BLaER1 (cell line): ENCODE measurements at regions not wholly inside any gene's neighbourhood (a gene's known extent, or its start where the extent isn't known, plus 50 kb on each side); places are given as distances from the start of the nearest gene placed in this dataset.

Experiments
- H3K27ac ChIP-seq: shearing (Covaris generic); formaldehyde crosslinking; 2 replicates; pipeline ENCODE4 v1.8.1; 2022
- H3K27me3 ChIP-seq: shearing (Covaris generic); formaldehyde crosslinking; 2 replicates; pipeline ENCODE4 v1.8.1; 2022
- H3K36me3 ChIP-seq: shearing (Covaris generic); formaldehyde crosslinking; 2 replicates; pipeline ENCODE4 v1.8.1; 2022
- H3K4me1 ChIP-seq: shearing (Covaris generic); formaldehyde crosslinking; 2 replicates; pipeline ENCODE4 v1.8.1; 2022
- H3K4me2 ChIP-seq: shearing (Covaris generic); formaldehyde crosslinking; 2 replicates; pipeline ENCODE4 v1.8.1; 2022
- H3K4me3 ChIP-seq: shearing (Covaris generic); formaldehyde crosslinking; 2 replicates; pipeline ENCODE4 v1.8.1; 2022
- H3K9ac ChIP-seq: shearing (Covaris generic); formaldehyde crosslinking; 2 replicates; pipeline ENCODE4 v1.8.1; 2022
- H3K9me3 ChIP-seq: shearing (Covaris generic); formaldehyde crosslinking; 2 replicates; pipeline ENCODE4 v1.8.1; 2022
- H4K20me1 ChIP-seq: shearing (Covaris generic); formaldehyde crosslinking; 2 replicates; pipeline ENCODE4 v1.8.1; 2022
- Cebpa-rat ChIP-seq: shearing (Covaris generic); IDR thresholded peaks from 2 replicates; pipeline ENCODE4 v1.8.1; 2022

GRCh38 chr4:7141151-7141834 lies 51.0 kb upstream of the SORCS2 start:
- Histone ChIP-seq H3K4me1 (no peaks in the 10 kb centered on the region), H3K9ac (no peak overlapping the region), H3K27me3 (no peaks in the 10 kb centered on the region), H3K4me3 (no peak overlapping the region), H3K27ac (no peak overlapping the region), H3K9me3 (no peaks in the 10 kb centered on the region), H3K36me3 (no peaks in the 10 kb centered on the region), H3K4me2 (no peak overlapping the region), H4K20me1 (no peaks in the 10 kb centered on the region)
- no peak for TF ChIP-seq Cebpa-rat

- Histone ChIP-seq H3K9me3 (no peaks in the 10 kb centered on the region), H3K27ac (no peak overlapping the region), H3K4me1 (peaks cover 3% of the 10 kb centered on the region), H4K20me1 (no peaks in the 10 kb centered on the region), H3K27me3 (no peaks in the 10 kb centered on the region), H3K9ac (no peak overlapping the region), H3K4me3 (no peak overlapping the region), H3K4me2 (no peak overlapping the region), H3K36me3 (no peaks in the 10 kb centered on the region)
- no peak for TF ChIP-seq Cebpa-rat
Measured at GRCh38 chr4:7140692-7141069, 51.7 kb upstream of the SORCS2 start.

DNA sequence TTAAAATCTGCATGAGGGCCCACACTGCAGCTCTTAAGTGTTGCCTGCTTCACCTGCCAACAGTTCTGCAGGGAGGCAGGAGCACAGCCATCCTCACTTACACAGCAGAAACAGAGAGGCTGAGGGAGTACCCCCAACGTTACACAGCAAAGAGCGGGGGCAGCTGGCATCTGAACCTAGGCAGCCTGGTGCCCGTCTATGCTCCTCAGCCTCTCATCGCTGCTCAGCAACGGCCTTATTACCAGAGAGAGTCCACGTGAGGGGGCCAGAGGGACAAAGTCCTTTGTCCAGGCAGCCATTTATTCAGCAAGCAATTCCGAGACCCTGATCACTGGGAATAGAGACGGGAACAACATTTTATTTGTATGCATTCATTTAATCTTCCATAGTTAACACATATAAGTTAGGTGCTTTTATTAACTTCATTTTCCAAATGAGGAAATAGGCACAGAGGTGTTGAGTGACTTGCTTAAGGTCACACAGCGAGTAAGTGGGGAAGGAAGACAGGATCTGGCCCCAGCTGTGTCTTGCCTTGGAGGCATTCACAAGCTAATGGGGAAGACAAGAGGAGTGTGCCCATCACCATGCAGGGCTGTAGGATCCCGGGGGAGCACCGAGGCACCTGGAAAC lies 52.2 kb upstream of the SORCS2 start:
- Histone ChIP-seq H3K27ac (no peak overlapping the region), H4K20me1 (no peaks in the 10 kb centered on the region), H3K9me3 (no peaks in the 10 kb centered on the region), H3K4me2 (no peak overlapping the region), H3K9ac (no peak overlapping the region), H3K4me1 (peaks cover 8% of the 10 kb centered on the region), H3K4me3 (no peak overlapping the region), H3K36me3 (no peaks in the 10 kb centered on the region), H3K27me3 (no peaks in the 10 kb centered on the region)
- no peak for TF ChIP-seq Cebpa-rat

GRCh38 chr4:7139167-7139982 lies 53.0 kb upstream of the SORCS2 start:
- Histone ChIP-seq H3K9ac (no peak overlapping the region), H3K4me3 (no peak overlapping the region), H3K27me3 (no peaks in the 10 kb centered on the region), H3K9me3 (no peaks in the 10 kb centered on the region), H3K36me3 (no peaks in the 10 kb centered on the region), H3K4me1 (peaks cover 16% of the 10 kb centered on the region), H4K20me1 (no peaks in the 10 kb centered on the region), H3K4me2 (no peak overlapping the region), H3K27ac (no peak overlapping the region)
- TF ChIP-seq Cebpa-rat = no peak

GRCh38 chr4:7138223-7139166 lies 53.8 kb upstream of the SORCS2 start:
- no peaks in the 10 kb centered on the region for H3K9me3 ChIP-seq
- no peaks in the 10 kb centered on the region for H4K20me1 ChIP-seq

DNA sequence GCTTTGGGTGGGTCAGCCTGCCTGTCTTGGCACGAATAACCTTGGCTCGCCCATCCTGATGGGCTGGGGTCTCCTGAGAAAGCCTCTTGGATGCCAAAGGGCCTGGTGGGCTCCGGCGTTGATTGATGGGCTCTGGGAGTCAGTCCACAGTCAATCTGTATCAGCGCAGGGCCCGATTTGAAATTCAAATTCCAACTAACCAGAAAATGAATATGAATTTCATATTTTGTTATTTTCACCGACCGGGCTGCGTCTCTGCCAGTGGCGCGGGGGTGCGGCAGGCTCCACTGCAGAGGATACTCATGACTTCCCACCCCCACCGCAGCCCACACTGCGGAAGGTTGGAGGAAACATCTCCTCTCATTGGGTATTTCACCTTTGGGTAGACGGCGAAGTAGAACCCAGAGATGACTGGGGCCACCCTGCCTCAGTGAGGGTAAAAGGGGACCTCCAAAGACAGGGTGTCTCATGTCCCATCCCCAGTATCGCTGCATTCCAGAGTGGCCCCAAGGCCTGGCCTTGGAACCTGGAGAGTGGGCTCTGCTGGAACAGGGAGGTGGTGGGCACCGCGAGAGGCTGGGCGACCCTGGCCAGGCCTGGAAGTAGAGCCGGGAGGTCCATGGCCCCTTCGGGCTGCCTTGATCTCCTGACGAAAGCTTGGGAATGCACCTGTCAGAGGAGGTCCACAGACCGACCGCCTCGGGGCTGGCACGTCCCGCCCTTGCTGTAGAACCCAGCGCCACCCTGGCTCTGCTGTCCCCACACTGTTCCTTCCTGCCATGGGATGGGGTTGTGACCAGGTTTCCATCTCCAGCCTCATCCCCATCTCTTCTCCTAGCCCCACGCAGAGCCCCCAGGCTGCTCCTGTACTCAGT lies 54.8 kb upstream of the SORCS2 start:
- no peaks in the 10 kb centered on the region for H3K36me3 ChIP-seq

More at GRCh38 chr4:7138223-7139166, 53.8 kb upstream of the SORCS2 start:
- H3K27ac ChIP-seq = no peak overlapping the region
- peaks cover 18% of the 10 kb centered on the region for H3K4me1 ChIP-seq
- TF ChIP-seq Cebpa-rat = no peak
- no peaks in the 10 kb centered on the region for H3K36me3 ChIP-seq
- H3K9ac ChIP-seq = no peak overlapping the region
- H3K4me3 ChIP-seq = no peak overlapping the region
- H3K27me3 ChIP-seq = no peaks in the 10 kb centered on the region
- H3K4me2 ChIP-seq = no peak overlapping the region

DNA sequence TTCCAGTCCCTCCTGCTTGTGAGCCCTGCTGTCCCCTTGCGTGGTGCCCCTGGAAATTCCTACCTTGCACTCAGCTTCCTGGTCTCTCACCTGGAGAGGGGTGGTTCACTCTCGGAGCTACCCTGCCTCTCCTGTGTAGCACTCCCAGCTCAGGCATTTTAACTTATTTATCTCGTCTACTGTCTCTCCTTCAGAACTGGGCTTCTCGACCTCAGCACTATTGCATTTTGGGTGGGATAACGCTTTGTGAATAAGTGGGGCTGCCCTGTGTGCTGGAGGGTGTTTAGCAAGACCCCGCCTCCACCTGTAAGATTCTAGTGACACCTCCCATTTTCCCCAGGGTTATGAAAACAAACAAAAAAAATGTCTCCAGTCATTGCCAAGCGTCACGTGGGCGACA lies 56.0 kb upstream of the SORCS2 start:
- Histone ChIP-seq H3K4me2 (no peak overlapping the region), H3K27me3 (no peaks in the 10 kb centered on the region), H3K36me3 (no peaks in the 10 kb centered on the region), H3K9me3 (peaks cover 7% of the 10 kb centered on the region; the same call in 1 of the 2 replicates), H3K4me1 (peaks cover 18% of the 10 kb centered on the region), H3K27ac (no peak overlapping the region), H3K4me3 (no peak overlapping the region), H3K9ac (no peak overlapping the region), H4K20me1 (no peaks in the 10 kb centered on the region)
- no peak for TF ChIP-seq Cebpa-rat

More for the DNA sequence above, 54.8 kb upstream of the SORCS2 start:
- H3K27ac ChIP-seq = no peak overlapping the region
- H3K9ac ChIP-seq = no peak overlapping the region
- peaks cover 6% of the 10 kb centered on the region; the same call in 1 of the 2 replicates for H3K9me3 ChIP-seq
- TF ChIP-seq Cebpa-rat = no peak
- no peak overlapping the region for H3K4me3 ChIP-seq
- H3K4me2 ChIP-seq = no peak overlapping the region
- H3K27me3 ChIP-seq = no peaks in the 10 kb centered on the region
- H3K4me1 ChIP-seq = peaks cover 18% of the 10 kb centered on the region
- no peaks in the 10 kb centered on the region for H4K20me1 ChIP-seq

GRCh38 chr4:7135389-7135746 lies 57.0 kb upstream of the SORCS2 start:
- no peak for TF ChIP-seq Cebpa-rat
- no peaks in the 10 kb centered on the region for H4K20me1 ChIP-seq
- H3K27ac ChIP-seq = no peak overlapping the region; the same call in 1 of the 2 replicates
- peak overlapping the region; percentile 67 for H3K4me2 ChIP-seq
- H3K27me3 ChIP-seq = no peaks in the 10 kb centered on the region
- no peaks in the 10 kb centered on the region for H3K36me3 ChIP-seq
- peaks cover 21% of the 10 kb centered on the region for H3K4me1 ChIP-seq
- H3K9me3 ChIP-seq = peaks cover 7% of the 10 kb centered on the region; the same call in 1 of the 2 replicates
- no peak overlapping the region for H3K4me3 ChIP-seq
- peak overlapping the region; percentile 15; the same call in 1 of the 2 replicates for H3K9ac ChIP-seq
